NB4 (cell line): ENCODE measurements at regions not wholly inside any gene's neighbourhood (a gene's known extent, or its start where the extent isn't known, plus 50 kb on each side); places are given as distances from the start of the nearest gene placed in this dataset.

ENCODE experiments used
- DNase-seq: peaks from one replicate; pipeline ENCODE4 v3.0.0; 2010; ENCODE audit warnings: low read depth
- H3K4me3 ChIP-seq: one replicate; pipeline ENCODE4 v1.5.1; 2011; ENCODE audit warnings: mild to moderate bottlenecking, low read depth, low read length, moderate library complexity
- CTCF ChIP-seq: IDR thresholded peaks from one replicate; pipeline ENCODE4 v1.5.1; 2012; ENCODE audit warnings: low read depth, low read length
- MAX ChIP-seq: IDR thresholded peaks from 2 replicates; pipeline ENCODE4 v1.6.1; 2011; ENCODE audit warnings: low read depth, low read length
- MYC ChIP-seq: IDR thresholded peaks from 2 replicates; pipeline ENCODE4 v1.6.1; 2011; ENCODE audit warnings: low read depth, low read length
- POLR2A ChIP-seq: IDR thresholded peaks from 2 replicates; pipeline ENCODE4 v1.6.1; 2011; ENCODE audit warnings: mild to moderate bottlenecking; ENCODE audit not compliant: insufficient read length; ENCODE audit errors: extremely low read depth

GRCh38 chr4:11497972-11498371, 69.3 kb upstream of the HS3ST1 start:
- TF ChIP-seq POLR2A: no peak
- no peak for TF ChIP-seq CTCF
- no peak for TF ChIP-seq MAX
- TF ChIP-seq MYC: no peak
- no peak overlapping the region for H3K4me3 ChIP-seq
- DNase-seq: no peak

GRCh38 chr4:11497212-11497806, 68.6 kb upstream of the HS3ST1 start:
- no peak for TF ChIP-seq POLR2A
- TF ChIP-seq MYC: peak; percentile 28; the same call in 1 of the 2 replicates
- peak; percentile 41 for TF ChIP-seq CTCF
- TF ChIP-seq MAX: 0 out of 2 replicates have a peak, but pooled peaks have one; percentile 21
- peak; percentile 63 for DNase-seq
- no peak overlapping the region for H3K4me3 ChIP-seq

- TF ChIP-seq MYC (no peak), MAX (no peak), POLR2A (no peak), CTCF (no peak)
- no peak for DNase-seq
- no peak overlapping the region for H3K4me3 ChIP-seq
These were observed 67.7 kb upstream of the HS3ST1 start for GRCh38 chr4:11496351-11496829.

GRCh38 chr4:11495818-11496217, 67.1 kb upstream of the HS3ST1 start:
- DNase-seq: no peak
- H3K4me3 ChIP-seq: no peak overlapping the region
- TF ChIP-seq CTCF (no peak), MAX (no peak), POLR2A (no peak), MYC (no peak)

- H3K4me3 ChIP-seq: no peak overlapping the region
- TF ChIP-seq CTCF (no peak), POLR2A (no peak), MYC (no peak), MAX (no peak)
- no peak for DNase-seq
These were observed 66.6 kb upstream of the HS3ST1 start for GRCh38 chr4:11495291-11495690.
